ENCODE measurements at regions not wholly inside any gene's neighbourhood (a gene's known extent, or its start where the extent isn't known, plus 50 kb on each side); places are given as distances from the start of the nearest gene placed in this dataset.

DNA sequence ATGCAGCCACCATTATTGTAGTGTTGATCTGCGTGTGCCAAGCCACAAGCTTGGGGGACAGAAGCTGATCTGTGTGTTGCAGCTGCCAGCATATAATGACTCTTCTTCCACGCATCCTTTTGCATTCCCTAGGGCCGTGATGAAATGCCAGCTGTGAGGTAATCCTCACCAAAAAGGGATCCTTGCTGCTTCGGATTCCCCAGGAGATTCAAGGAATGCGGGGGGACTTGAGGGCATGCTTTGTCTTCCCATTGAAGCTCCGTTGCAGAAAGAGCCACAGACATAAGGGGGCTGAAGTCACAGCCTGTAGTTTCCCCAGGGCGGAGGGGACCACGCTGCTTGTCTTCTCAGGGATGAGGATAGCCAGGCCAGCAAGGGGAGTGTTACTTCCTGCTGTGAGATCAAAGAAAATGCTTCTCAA is 281.6 kb upstream of the FMN2 start:
- Histone ChIP-seq H3K4me3 (no peak overlapping the region), H3K36me3 (ENCODE audit: insufficient read depth in 1 of 2, low read depth in 1 of 2) (no peaks in the 10 kb centered on the region), H3K9me3 (no peaks in the 10 kb centered on the region), H3K27ac (no peak overlapping the region), H3K27me3 (ENCODE audit: insufficient read depth in 3 of 3, low read length in 2 of 3) (no peaks in the 10 kb centered on the region), H3K4me1 (no peaks in the 10 kb centered on the region)
- ATAC-seq (peak in 1 of 4 donors; percentile 42), DNase-seq (no peak)
- TF ChIP-seq, protein P1, sequence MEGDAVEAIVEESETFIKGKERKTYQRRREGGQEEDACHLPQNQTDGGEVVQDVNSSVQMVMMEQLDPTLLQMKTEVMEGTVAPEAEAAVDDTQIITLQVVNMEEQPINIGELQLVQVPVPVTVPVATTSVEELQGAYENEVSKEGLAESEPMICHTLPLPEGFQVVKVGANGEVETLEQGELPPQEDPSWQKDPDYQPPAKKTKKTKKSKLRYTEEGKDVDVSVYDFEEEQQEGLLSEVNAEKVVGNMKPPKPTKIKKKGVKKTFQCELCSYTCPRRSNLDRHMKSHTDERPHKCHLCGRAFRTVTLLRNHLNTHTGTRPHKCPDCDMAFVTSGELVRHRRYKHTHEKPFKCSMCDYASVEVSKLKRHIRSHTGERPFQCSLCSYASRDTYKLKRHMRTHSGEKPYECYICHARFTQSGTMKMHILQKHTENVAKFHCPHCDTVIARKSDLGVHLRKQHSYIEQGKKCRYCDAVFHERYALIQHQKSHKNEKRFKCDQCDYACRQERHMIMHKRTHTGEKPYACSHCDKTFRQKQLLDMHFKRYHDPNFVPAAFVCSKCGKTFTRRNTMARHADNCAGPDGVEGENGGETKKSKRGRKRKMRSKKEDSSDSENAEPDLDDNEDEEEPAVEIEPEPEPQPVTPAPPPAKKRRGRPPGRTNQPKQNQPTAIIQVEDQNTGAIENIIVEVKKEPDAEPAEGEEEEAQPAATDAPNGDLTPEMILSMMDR (IDR thresholded peaks at IDR 0.05) = no peak
- intact Hi-C loops (cut with DNase I) = no loop called here
- 27 to 38% (median 34%) methylated on average over 8 of the region's 8 CpGs for WGBS, 3 donors

GRCh38 chr1:239811211-239811885 is 280.3 kb upstream of the FMN2 start:
- intact Hi-C loops (cut with DNase I) = no loop called here
- 48 to 57% (median 55%) methylated on average over 7 of the region's 7 CpGs for WGBS, 3 donors
- DNase-seq (no peak), ATAC-seq (peak in 1 of 4 donors; percentile 41)
- Histone ChIP-seq H3K27ac (no peak overlapping the region), H3K4me1 (no peaks in the 10 kb centered on the region), H3K9me3 (no peaks in the 10 kb centered on the region), H3K4me3 (no peak overlapping the region), H3K36me3 (ENCODE audit: insufficient read depth in 1 of 2, low read depth in 1 of 2) (no peaks in the 10 kb centered on the region), H3K27me3 (ENCODE audit: insufficient read depth in 3 of 3, low read length in 2 of 3) (no peaks in the 10 kb centered on the region)
- TF ChIP-seq, protein P1 (IDR thresholded peaks at IDR 0.05) = no peak

DNA sequence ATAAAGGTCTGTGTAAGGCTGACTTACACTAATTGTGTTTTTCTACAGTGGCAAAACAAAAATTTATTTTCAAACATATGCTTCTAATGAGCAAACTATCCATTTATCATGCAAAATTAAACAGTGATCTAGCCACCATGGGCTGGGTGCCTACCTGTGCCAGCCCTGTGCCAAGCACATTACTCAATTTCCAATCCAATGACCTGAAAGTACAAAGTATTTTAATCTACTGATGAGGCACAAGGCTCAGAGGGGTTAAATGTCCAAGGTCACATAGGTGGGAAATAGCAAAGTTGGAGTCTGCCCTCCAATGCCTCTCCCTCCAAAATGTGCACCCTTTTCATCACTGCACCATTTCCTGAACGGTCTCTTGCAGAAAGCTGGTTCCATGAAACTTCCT is 279.1 kb upstream of the FMN2 start:
- intact Hi-C loops (cut with DNase I) = no loop called here
- Histone ChIP-seq H3K36me3 (ENCODE audit: insufficient read depth in 1 of 2, low read depth in 1 of 2) (no peaks in the 10 kb centered on the region), H3K9me3 (no peaks in the 10 kb centered on the region), H3K27ac (no peak overlapping the region), H3K4me3 (no peak overlapping the region), H3K27me3 (ENCODE audit: insufficient read depth in 3 of 3, low read length in 2 of 3) (no peaks in the 10 kb centered on the region), H3K4me1 (no peaks in the 10 kb centered on the region)
- TF ChIP-seq, protein P1 (IDR thresholded peaks at IDR 0.05) = no peak
- ATAC-seq (no peak), DNase-seq (no peak)
- WGBS, 3 donors = 93 to 96% (median 95%) methylated on average over 1 of the region's 1 CpG

- ATAC-seq = peak in 3 of 4 donors; percentile 23 to 67 (median 56)
- Histone ChIP-seq H3K36me3 (ENCODE audit: insufficient read depth in 1 of 2, low read depth in 1 of 2) (no peaks in the 10 kb centered on the region), H3K4me3 (no peak overlapping the region), H3K27me3 (ENCODE audit: insufficient read depth in 3 of 3, low read length in 2 of 3) (no peaks in the 10 kb centered on the region), H3K4me1 (no peaks in the 10 kb centered on the region), H3K9me3 (no peaks in the 10 kb centered on the region), H3K27ac (no peak overlapping the region)
- no peak for DNase-seq
- 21 to 35% (median 24%) methylated on average over 8 of the region's 8 CpGs for WGBS, 3 donors
- TF ChIP-seq, protein P1 (IDR thresholded peaks at IDR 0.05) = no peak
- intact Hi-C loops (cut with DNase I) = no loop called here
These were observed 277.3 kb upstream of the FMN2 start for GRCh38 chr1:239814306-239814881.
